ENCODE measurements at regions not wholly inside any gene's neighbourhood (a gene's known extent, or its start where the extent isn't known, plus 50 kb on each side); places are given as distances from the start of the nearest gene placed in this dataset.

- DNase-seq (ENCODE audit: low read depth in 2 of 3, low spot score in 2 of 3): no peak
These were observed 329.9 kb downstream of the MSX2 start for GRCh38 chr5:175054243-175054642.

DNA sequence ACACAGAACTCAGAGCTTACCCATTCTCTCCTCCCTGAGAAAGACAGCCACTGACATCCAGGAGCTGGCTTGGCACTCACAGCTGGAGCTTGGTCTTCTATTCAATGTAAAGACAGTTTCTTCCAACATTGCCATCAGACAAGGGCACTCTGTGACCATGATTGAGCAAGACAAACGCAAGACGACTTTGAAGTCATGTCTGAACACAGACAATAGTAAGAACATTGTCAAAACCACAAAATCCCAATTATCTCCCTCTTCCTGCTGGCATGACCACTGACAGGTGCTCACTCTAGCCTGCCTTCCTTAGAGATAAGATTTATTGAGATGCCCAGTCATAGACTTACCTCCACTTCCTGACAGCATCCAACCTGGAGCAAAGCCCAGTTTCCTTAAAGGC is 328.0 kb downstream of the MSX2 start:
- DNase-seq (ENCODE audit: low read depth in 2 of 3, low spot score in 2 of 3): no peak

GRCh38 chr5:175047048-175047447 is 322.7 kb downstream of the MSX2 start:
- no peak for DNase-seq (ENCODE audit: low read depth in 2 of 3, low spot score in 2 of 3)

DNA sequence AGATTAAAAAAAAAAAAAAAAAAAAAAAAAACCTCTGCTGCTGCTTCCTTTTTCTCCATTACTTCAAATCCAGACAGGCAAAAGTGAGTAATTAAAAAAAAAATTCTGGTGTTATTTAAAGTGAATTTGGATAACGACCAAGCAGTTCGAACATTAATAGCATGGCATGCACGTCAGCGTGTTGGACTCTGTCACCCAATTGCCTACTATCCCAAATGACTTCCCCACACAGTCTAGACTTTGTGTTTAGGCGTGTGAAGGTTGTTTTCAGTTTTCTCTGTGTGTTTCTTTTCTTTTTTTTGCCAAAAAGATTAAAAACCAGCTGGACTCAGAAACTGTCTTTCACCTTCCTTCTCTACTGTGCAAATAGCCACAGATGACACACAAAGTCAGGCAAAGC is 321.4 kb downstream of the MSX2 start:
- DNase-seq (ENCODE audit: low read depth in 2 of 3, low spot score in 2 of 3): no peak

DNA sequence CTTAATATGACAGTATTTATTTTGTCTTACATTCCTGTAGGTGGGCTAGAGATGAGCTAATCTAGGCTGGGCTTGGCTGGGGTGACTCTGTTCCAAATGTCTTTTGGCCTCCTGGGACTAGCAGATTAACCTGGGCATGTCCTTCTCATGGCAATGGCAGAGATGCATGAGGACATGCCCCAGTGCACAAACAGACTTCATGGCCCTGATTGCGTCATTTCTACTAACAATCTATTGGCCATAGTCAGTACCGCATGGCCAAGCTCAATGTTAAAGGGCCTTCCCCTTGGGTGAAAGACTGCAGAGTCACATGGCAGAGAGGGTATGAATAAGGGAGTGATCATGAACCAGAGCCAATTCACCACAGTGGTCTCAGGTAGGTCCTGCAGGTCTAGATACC is 313.4 kb downstream of the MSX2 start:
- no peak for DNase-seq (ENCODE audit: low read depth in 2 of 3, low spot score in 2 of 3)

- DNase-seq (ENCODE audit: low read depth in 2 of 3, low spot score in 2 of 3): no peak
These were observed 311.6 kb downstream of the MSX2 start for GRCh38 chr5:175035882-175036533.

- DNase-seq (ENCODE audit: low read depth in 2 of 3, low spot score in 2 of 3): no peak
These were observed 310.5 kb downstream of the MSX2 start for GRCh38 chr5:175034924-175035323.

DNA sequence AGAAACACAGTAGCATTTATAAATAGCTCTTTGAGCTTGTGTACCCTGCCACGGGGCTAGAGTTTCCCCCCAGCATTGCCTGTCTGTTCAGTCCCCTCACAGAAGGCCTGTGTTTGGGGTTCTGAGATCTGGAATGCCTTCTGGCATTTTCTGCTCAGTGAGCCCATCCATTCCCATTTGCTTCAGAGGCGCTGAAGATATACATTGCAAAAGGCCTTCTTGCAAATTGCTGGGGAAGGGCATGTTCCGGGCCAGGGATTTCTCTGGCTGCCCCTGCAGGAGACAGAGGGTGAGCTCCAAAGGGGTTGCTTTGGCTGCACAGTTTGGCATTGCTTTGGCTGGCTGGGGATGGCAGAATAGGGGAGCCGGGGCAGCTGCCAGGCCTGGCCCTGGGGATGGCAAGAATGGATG is 308.4 kb downstream of the MSX2 start:
- DNase-seq (ENCODE audit: low read depth in 2 of 3, low spot score in 2 of 3): no peak

DNA sequence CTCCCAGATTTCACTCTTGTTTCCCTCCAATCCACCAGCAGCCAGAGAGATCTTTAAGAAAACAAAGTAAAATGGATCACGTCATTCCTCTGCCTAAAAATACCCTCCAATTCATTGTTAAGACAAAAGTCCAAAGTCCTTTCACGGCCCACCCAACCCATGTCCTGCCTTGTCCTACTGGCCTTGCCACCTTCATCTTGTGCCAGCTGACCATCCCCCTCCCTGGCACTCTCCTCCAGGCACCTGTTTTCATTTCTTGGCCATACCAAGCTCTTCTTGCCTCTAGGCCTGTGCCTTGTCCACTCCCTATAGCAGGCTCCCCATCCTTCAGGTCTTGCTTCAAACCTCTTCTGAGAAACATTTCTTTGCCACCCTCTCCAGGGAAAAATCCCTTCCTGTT is 307.6 kb downstream of the MSX2 start:
- DNase-seq (ENCODE audit: low read depth in 2 of 3, low spot score in 2 of 3): no peak

GRCh38 chr5:175027390-175027789 is 303.0 kb downstream of the MSX2 start:
- no peak for DNase-seq (ENCODE audit: low read depth in 2 of 3, low spot score in 2 of 3)

DNA sequence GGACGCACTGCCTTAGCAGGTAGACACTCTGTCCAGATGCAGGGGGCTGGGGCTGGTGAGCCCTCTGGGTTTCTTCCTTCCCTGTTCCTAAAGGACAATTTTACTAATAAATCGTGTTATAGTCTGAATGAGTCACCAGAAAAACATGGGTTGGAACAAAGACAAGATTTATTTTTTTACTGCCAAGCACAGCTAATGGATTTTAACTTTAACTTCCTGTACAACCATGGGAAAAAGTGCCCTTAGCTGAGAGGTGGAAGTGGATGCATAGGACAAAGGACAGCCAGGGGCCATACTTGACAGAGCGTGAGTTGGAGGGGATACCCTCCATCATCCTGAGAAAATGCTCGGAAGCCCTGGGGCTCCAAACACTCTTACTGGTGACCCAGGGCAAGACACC is 300.7 kb downstream of the MSX2 start:
- DNase-seq (ENCODE audit: low read depth in 2 of 3, low spot score in 2 of 3): no peak

DNA sequence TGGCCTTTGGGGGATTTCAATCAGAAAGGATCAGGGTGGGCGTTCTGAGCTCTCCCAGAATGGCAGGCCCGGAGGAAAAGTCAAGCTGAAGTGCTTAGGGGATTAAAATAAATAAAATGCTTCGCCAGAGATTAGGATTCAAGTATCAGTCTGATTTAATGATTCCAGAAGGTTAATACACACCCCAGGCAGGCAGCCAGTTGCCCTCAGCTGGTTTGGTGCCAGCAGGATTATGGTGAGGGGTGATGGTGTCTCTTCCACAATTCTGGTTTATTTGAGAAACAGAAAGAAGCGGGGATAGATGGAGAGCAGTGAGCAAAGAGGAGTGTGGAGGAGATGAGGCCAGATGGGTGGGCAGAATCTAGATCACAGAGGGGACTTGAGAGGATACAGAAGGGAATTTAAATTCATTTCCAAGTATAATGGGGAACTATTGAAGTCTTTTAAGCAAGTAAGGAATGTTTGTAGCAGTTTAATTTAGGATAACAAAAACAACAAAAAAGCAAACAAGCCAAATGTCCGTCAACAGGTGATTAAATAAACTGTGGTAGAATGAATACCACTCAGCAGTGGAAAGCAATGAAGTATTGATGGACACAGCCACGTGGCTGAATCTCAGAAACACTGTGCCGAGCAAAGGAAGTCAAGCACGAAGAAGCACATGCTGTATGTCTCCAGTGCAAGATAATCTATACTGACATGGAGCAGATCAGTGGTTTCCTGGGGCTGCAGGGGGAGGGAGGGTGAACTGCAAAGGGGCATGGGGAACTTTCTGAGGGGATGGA is 297.7 kb downstream of the MSX2 start:
- no peak for DNase-seq (ENCODE audit: low read depth in 2 of 3, low spot score in 2 of 3)

DNA sequence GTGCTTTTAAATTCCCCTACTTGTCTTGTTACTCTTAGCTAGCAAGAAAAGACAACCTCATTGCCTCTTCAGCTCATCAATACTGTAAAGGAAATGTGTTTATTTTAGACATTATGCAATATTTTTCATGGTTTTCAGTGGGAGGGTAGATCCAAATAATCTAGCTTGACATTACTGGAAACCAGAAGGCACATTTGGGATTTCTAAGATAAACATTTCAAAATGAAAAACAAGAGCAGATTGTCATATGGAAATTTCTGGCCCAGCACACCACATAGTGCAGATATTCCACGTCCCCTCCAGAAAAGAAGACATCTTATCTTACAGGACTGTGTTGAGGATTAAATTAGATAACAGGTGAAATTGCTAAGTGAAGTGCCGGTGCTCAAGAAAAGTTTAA is 296.9 kb downstream of the MSX2 start:
- DNase-seq (ENCODE audit: low read depth in 2 of 3, low spot score in 2 of 3): no peak

- no peak for DNase-seq (ENCODE audit: low read depth in 2 of 3, low spot score in 2 of 3)
These were observed 290.8 kb downstream of the MSX2 start for GRCh38 chr5:175015028-175015685.

- no peak for DNase-seq (ENCODE audit: low read depth in 2 of 3, low spot score in 2 of 3)
These were observed 288.9 kb downstream of the MSX2 start for GRCh38 chr5:175013251-175013650.

DNA sequence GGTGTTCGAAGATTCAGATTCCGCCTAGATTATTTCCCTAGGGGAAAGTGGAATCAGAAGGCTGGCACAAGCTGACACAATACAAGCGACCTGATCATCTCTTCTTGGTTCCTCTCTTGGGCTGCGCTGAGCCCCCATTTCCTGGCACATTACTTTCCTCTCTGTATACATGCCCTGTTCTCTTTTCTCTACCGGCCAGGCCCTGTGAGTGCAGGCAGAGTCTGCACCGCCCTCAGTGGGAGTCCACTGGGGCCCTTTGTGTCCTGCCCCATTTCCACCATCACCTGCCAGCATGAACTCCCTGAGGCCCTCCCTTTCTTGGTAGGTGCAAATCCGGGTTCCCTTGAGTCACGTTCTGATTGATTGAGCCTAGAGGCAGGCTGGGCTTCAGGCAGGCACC is 287.9 kb downstream of the MSX2 start:
- no peak for DNase-seq (ENCODE audit: low read depth in 2 of 3, low spot score in 2 of 3)

DNA sequence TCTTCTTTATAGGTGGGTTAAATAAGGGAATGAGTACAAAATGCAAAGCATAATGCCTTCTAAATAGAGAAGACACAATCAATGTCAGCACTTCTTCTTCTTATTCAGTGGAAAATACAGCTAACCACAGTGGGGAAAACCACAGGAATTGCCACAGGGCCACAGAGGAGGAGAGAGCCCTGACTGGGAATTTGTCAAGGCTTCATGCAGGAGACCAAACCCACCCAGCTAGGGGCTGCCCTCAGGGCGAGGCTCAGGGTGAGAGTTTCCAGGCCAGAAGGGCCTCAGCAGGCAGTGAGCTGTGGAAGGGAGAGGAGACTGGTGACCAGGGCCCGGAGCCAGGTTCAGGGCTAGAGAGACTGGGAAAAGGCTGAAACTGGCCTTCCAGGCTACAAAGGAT is 279.1 kb downstream of the MSX2 start:
- no peak for DNase-seq (ENCODE audit: low read depth in 2 of 3, low spot score in 2 of 3)

DNA sequence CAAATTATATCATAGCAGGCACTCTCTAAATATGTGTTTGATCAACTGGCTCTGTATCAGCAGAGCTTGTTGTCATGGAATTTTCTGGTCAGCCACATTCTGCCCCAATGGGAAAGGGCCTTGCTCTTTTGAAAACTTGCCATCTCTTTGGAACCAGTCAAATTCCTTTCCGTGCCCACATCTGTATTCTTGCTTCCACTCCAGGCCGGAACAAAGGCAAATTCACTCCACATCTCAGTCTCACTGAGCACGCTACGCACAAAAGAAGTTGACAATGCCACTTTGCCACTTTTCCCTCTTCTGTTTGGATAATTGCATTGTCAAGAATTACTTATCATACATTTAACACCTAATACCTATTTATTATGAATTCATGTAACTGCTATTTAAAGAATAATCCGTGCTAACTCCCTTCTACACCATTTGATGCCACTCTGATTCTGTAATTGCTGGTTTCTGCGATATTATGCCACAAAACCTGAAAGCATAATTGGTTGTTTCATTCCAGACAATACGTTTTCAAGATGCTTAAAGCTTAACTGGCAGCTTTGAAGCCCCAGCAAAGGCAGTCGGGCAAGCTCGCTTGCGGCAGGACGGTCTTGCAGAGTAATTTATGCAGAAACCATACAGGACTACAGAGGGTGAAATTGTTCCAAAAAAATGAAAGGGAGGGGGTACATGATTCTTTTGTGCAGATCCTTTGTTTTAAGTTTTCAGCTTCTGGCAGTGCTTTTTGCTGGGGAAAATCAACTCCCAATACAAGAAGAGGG is 277.7 kb downstream of the MSX2 start:
- DNase-seq (ENCODE audit: low read depth in 2 of 3, low spot score in 2 of 3): no peak

GRCh38 chr5:175001311-175001710 is 276.9 kb downstream of the MSX2 start:
- no peak for DNase-seq (ENCODE audit: low read depth in 2 of 3, low spot score in 2 of 3)

DNA sequence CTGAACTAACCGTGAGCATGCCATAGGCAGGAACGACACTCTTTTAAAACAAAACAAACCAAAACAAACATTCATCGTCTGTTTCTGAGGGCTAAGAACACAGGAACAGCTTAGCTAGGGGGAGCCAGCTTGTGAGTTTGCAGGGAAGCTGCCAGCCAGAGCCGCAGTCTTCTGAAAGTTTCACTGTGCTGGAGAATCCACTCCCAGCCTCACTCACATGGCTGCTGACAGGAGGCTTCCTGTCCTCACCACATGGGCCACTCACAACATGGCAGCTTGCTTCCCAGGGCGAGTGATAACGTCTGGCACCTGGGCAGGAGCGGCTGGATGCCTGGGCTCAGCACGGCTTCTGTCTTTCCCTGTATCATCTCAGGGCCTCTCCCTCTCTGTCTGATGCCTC is 275.2 kb downstream of the MSX2 start:
- DNase-seq (ENCODE audit: low read depth in 2 of 3, low spot score in 2 of 3): no peak

- no peak for DNase-seq (ENCODE audit: low read depth in 2 of 3, low spot score in 2 of 3)
These were observed 273.8 kb downstream of the MSX2 start for GRCh38 chr5:174998131-174998730.

Data from activated CD8-positive, alpha-beta memory T cell treated with anti-CD3 and anti-CD28 coated beads for 48 hours (primary cell).